DMS79 treated with DMSO at 0.1 percent for 48 hours (cell line): ENCODE measurements at regions not wholly inside any gene's neighbourhood (a gene's known extent, or its start where the extent isn't known, plus 50 kb on each side); places are given as distances from the start of the nearest gene placed in this dataset.
A peak's percentile ranks its signal among the peaks of the same experiment; 100 is the strongest.

Experiments used
- DNase-seq: peaks from one replicate; lab custom pipeline; 2025; lab: John Stamatoyannopoulos, UW

GRCh38 chr5:149441986-149442385 lies 62.9 kb upstream of the IL17B start:
- DNase-seq = no peak

- DNase-seq = no peak
Observed at GRCh38 chr5:149441194-149441753, 62.2 kb upstream of the IL17B start.

DNA sequence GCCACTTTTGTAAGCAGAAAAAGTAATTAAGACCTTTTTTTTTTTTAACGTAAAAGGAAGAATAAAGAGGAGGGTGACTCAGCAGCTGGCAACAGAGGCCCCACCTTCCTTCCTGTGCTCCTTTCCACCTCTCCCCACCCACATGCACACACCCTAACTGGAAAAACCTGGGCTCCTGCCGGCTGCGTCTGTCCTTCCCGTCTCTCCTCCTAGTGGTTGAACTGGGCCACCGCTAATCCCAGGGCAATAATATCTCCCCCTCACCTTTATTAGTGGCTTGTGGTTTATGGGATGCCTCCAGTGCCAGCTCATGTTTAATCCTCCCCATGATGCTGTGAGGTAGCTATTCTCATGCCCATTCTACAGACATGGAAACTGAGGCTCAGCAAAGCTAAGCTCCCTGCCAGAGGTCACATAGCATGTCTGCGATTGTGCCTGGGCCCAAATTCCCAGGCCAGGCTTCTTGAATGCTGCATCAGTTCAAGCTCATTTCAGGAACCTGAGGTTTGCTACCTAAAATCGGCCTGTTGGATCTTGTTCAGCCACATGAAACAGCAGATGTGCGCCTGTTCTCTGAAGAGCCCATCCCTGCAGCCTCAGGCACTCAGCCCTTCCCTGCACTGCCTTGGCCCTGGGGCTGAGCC lies 60.9 kb upstream of the IL17B start:
- no peak for DNase-seq

GRCh38 chr5:149438711-149439132 lies 59.6 kb upstream of the IL17B start:
- no peak for DNase-seq

- no peak for DNase-seq
Observed at GRCh38 chr5:149438281-149438680, 59.2 kb upstream of the IL17B start.

DNA sequence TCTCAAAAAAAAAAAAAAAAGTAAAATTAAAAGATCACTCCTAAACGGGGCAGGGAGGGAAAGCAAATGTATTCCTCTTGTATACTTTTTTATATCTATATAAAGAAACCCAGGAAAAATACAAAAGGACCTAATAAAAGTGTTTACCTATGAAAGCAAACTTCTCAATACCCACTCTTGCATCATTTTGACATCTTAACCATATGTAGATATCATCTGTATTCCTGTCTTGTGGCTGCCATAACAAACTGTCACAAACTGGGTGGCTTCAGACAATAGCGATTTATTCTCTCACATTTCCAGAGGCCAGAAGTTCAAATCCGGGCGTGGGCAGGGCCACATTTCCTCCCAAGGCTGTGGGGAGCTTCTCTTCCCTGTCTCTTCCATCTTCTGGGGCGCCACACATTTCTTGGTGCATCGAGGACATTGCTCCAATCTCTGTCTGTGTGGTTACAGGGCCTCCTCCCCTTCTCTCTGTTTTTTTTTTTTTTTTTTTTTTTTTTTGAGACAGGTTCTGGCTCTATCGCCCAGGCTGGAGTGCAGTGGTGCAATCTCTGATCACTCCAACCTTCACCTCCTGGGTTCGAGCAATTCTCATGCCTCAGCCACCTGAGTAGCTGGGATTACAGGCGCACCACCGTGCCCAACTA lies 58.4 kb upstream of the IL17B start:
- no peak for DNase-seq

GRCh38 chr5:149435660-149436059 lies 56.6 kb upstream of the IL17B start:
- DNase-seq = no peak

- no peak for DNase-seq
Observed at GRCh38 chr5:149435015-149435376, 55.9 kb upstream of the IL17B start.

DNA sequence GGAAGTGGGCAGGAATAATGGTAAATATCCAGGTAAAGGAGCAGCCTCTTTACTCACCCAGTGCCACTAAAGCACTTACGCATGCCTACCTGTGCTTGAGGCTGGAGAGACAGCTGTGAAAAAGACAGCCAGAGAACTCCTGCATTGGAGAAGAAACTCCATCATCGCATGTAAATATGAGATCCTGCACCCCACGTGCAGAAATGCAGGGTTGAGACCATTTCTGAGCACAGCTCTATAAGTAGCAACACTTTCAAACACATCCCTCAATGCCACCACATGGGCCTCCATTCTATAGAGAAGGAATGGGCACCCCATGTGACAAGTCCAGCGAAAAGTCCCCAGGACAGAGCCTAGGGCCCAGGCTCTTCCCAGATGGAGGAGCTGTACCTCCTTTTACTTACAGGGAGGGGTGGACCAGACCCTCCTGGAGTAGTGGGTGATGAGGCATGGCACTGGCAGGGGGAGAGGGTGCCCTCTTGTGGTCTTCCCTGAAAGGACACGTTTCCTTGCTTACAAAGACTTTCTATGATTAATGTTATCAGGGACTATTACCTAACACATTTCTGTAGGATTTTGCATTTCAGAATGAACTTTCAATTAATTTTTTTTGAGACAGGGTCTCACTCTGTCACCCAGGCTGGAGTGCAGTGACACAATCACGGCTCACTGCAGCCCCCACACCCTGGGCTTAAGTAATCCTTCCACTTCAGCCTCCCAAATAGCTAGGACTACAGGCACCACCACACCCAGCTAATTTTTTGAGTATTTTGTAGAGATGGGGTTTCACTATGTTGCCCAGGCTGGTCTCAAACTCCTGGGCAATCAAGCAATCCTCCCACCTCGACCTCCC lies 55.3 kb upstream of the IL17B start:
- peak; percentile 11 for DNase-seq

GRCh38 chr5:149433524-149434131 lies 54.5 kb upstream of the IL17B start:
- DNase-seq = no peak

GRCh38 chr5:149432911-149433401 lies 53.9 kb upstream of the IL17B start:
- DNase-seq = no peak

GRCh38 chr5:149432376-149432775 lies 53.3 kb upstream of the IL17B start:
- no peak for DNase-seq

DNA sequence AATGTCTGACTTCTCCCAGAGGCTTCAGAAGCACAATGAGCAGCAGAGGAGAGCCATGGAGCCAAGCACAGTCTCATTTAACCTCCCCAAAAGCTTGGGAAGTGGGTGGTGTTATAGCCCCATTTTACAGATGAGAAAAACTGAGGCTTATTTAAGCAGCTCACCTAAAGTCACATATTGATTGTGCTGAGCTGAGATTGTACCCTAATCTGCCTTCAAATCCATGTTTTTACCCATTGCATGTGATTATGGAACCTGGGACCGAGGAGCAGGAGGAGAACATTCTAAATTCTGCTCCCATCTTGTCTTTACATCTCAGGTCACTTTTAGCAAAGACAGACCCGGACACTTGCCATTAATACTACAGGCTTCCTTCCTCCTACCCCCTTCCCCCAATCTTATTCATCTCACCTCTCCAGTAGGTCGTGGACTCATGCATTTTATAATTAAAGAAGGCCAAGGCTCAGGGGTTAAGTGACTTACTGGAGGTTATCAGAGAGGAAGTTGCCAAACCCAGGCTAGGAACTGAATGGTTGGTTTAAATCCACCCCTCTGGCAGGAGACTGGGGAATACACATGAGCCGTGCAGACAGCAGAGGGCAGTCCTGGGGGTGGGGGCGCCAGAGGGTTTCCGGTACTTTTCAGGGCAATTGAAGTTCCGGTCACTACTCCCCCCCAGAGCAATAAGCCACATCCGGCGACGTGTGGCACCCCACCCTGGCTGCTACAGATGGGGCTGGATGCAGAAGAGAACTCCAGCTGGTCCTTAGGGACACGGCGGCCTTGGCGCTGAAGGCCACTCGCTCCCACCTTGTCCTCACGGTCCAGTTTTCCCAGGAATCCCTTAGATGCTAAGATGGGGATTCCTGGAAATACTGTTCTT lies 51.0 kb upstream of the IL17B start:
- DNase-seq = no peak
